HepG2 (cell line): ENCODE measurements at regions not wholly inside any gene's neighbourhood (a gene's known extent, or its start where the extent isn't known, plus 50 kb on each side); places are given as distances from the start of the nearest gene placed in this dataset.

Experiments
- ARID5B ChIP-seq: IDR thresholded peaks from 2 replicates; pipeline ENCODE4 v1.4.0; 2020; ENCODE audit warnings: mild to moderate bottlenecking, missing genetic modification reagents
- FOXA3 ChIP-seq: IDR thresholded peaks from 2 replicates; pipeline ENCODE4 v1.6.1; 2016; ENCODE audit warnings: missing genetic modification reagents, missing compliant biosample characterization
- GABPB1 ChIP-seq: IDR thresholded peaks from 2 replicates; pipeline ENCODE4 v1.6.1; 2016; ENCODE audit warnings: mild to moderate bottlenecking, missing genetic modification reagents, moderate library complexity, missing compliant biosample characterization
- HMG20B ChIP-seq: conservative IDR thresholded peaks from 2 replicates; pipeline ENCODE4 v1.6.1; 2016; ENCODE audit warnings: missing genetic modification reagents, missing compliant biosample characterization
- HMGXB3 ChIP-seq: sonication (generic); formaldehyde crosslinking; IDR thresholded peaks from 2 replicates; pipeline ENCODE4 v1.4.0; 2020; ENCODE audit warnings: missing genetic modification reagents, borderline replicate concordance
- MXI1 ChIP-seq: IDR thresholded peaks from 3 replicates; pipeline ENCODE4 v1.6.1; 2012; ENCODE audit warnings: low read depth, low read length, inconsistent platforms, borderline replicate concordance
- NR2F2 ChIP-seq: IDR thresholded peaks from 2 replicates; pipeline ENCODE4 v1.6.1; 2012; ENCODE audit warnings: low read depth, inconsistent platforms, borderline replicate concordance
- NRL ChIP-seq: sonication (generic); formaldehyde crosslinking; IDR thresholded peaks from 2 replicates; pipeline ENCODE4 v1.5.0; 2020; ENCODE audit warnings: missing genetic modification reagents, mild to moderate bottlenecking, moderate library complexity, borderline replicate concordance
- POGZ ChIP-seq: sonication (generic); formaldehyde crosslinking; IDR thresholded peaks from 2 replicates; pipeline ENCODE4 v1.4.0; 2020; ENCODE audit warnings: mild to moderate bottlenecking, missing genetic modification reagents
- PRDM10 ChIP-seq: sonication (generic); formaldehyde crosslinking; IDR thresholded peaks from 2 replicates; pipeline ENCODE4 v1.4.0; 2020; ENCODE audit warnings: low read depth, missing genetic modification reagents
- RAD21 ChIP-seq: fragments of 450-650 bp; formaldehyde crosslinking; IDR thresholded peaks from 2 replicates; pipeline ENCODE4 v1.5.0; 2020; ENCODE audit warnings: mild to moderate bottlenecking
- RFXANK ChIP-seq: IDR thresholded peaks from 2 replicates; pipeline ENCODE4 v1.6.1; 2016
- SIX4 ChIP-seq: sonication (generic); formaldehyde crosslinking; IDR thresholded peaks from 2 replicates; pipeline ENCODE4 v1.4.0; 2020; ENCODE audit warnings: missing genetic modification reagents
- SNAPC5 ChIP-seq: sonication (generic); formaldehyde crosslinking; IDR thresholded peaks from 2 replicates; pipeline ENCODE4 v1.8.1; 2023; ENCODE audit warnings: mild to moderate bottlenecking, missing genetic modification reagents, borderline replicate concordance
- ZFP90 ChIP-seq: sonication (generic); formaldehyde crosslinking; IDR thresholded peaks from 2 replicates; pipeline ENCODE4 v1.8.0; 2022; ENCODE audit warnings: missing genetic modification reagents, mild to moderate bottlenecking, inconsistent platforms, borderline replicate concordance
- ZFX ChIP-seq: sonication (generic); formaldehyde crosslinking; IDR thresholded peaks from 2 replicates; pipeline ENCODE4 v1.4.0; 2020; ENCODE audit warnings: mild to moderate bottlenecking, low read depth, missing genetic modification reagents, moderate library complexity
- ZKSCAN8 ChIP-seq: IDR thresholded peaks from 2 replicates; pipeline ENCODE4 v1.6.1; 2016; ENCODE audit warnings: borderline replicate concordance, missing genetic modification reagents, missing compliant biosample characterization
- ZMYM3 ChIP-seq: sonication (generic); formaldehyde crosslinking; IDR thresholded peaks from 2 replicates; pipeline ENCODE4 v1.5.1; 2020; ENCODE audit warnings: mild to moderate bottlenecking, missing genetic modification reagents
- ZNF839 ChIP-seq: sonication (generic); formaldehyde crosslinking; IDR thresholded peaks from 2 replicates; pipeline ENCODE4 v1.4.0; 2020; ENCODE audit warnings: missing genetic modification reagents, mild to moderate bottlenecking, borderline replicate concordance

- peak; percentile 97 for TF ChIP-seq ARID5B (CRISPR knock-in tag)
- 0 out of 2 replicates have a peak, but pooled peaks have one; percentile 21 for TF ChIP-seq ZKSCAN8 (CRISPR knock-in tag)
- 0 out of 2 replicates have a peak, but pooled peaks have one; percentile 18 for TF ChIP-seq PRDM10
- TF ChIP-seq RAD21 (CRISPR knock-in tag), result no peak
- TF ChIP-seq SIX4 (CRISPR knock-in tag), result peak; percentile 51; the same call in 1 of the 2 replicates
- 0 out of 2 replicates have a peak, but pooled peaks have one; percentile 18 for TF ChIP-seq ZMYM3 (CRISPR knock-in tag)
- TF ChIP-seq ZNF839 (CRISPR knock-in tag), result no peak
- peak; percentile 16; the same call in 1 of the 2 replicates for TF ChIP-seq ZFX (CRISPR knock-in tag)
- TF ChIP-seq NRL (CRISPR knock-in tag), result no peak
- peak; percentile 33; the same call in 1 of the 2 replicates for TF ChIP-seq HMGXB3
- no peak for TF ChIP-seq HMG20B (CRISPR knock-in tag)
- TF ChIP-seq POGZ, result peak; percentile 62
- no peak for TF ChIP-seq RFXANK
- no peak for TF ChIP-seq SNAPC5 (CRISPR knock-in tag)
- no peak for TF ChIP-seq ZFP90
- peak; percentile 12; the same call in 1 of the 3 replicates for TF ChIP-seq MXI1
- peak; percentile 77 for TF ChIP-seq FOXA3
- peak; percentile 50; the same call in 1 of the 2 replicates for TF ChIP-seq GABPB1
- TF ChIP-seq NR2F2, result peak; percentile 71; the same call in 1 of the 2 replicates
These were observed 74.1 kb upstream of the POMGNT2 start (continued) for GRCh38 chr3:43180027-43180426.
